T-helper 17 cell (primary cell): ENCODE measurements at regions not wholly inside any gene's neighbourhood (a gene's known extent, or its start where the extent isn't known, plus 50 kb on each side); places are given as distances from the start of the nearest gene placed in this dataset.

Source experiments
- ATAC-seq: fragments of 150-1000 bp; cut with Tn5 transposase; 2 replicates; pipeline ENCODE4 v1.10.0; 2021; ENCODE audit warnings: mild to moderate bottlenecking, moderate library complexity
- DNase-seq, 3 donors: peaks; one replicate each; pipeline versions ENCODE4 v3.0.0 to v3.0.0-alpha.2; 2020 to 2021
- H3K9me3 ChIP-seq: one replicate; pipeline ENCODE4 v1.7.0; 2013; ENCODE audit warnings: low read length, mild to moderate bottlenecking; ENCODE audit not compliant: control insufficient read depth, poor library complexity, severe bottlenecking
- H3K27ac Mint-ChIP-seq: one replicate; pipeline ENCODE4 v1.8.0; 2022; ENCODE audit warnings: mild to moderate bottlenecking, moderate library complexity, mixed read lengths
- H3K27me3 Mint-ChIP-seq: one replicate; pipeline ENCODE4 v1.8.0; 2022; ENCODE audit warnings: mixed read lengths
- H3K36me3 Mint-ChIP-seq: one replicate; pipeline ENCODE4 v1.8.0; 2022; ENCODE audit warnings: low read depth, mixed read lengths
- H3K4me1 Mint-ChIP-seq: one replicate; pipeline ENCODE4 v1.8.0; 2022; ENCODE audit warnings: mild to moderate bottlenecking, mixed read lengths
- H3K4me3 Mint-ChIP-seq: one replicate; pipeline ENCODE4 v1.8.0; 2022; ENCODE audit warnings: mild to moderate bottlenecking, moderate library complexity, mixed read lengths

GRCh38 chr9:117491491-117491890 is 76.6 kb upstream of the ASTN2 start:
- DNase-seq (no peak), ATAC-seq (no peak)
- no peak overlapping the region for H3K27ac Mint-ChIP-seq
- no peaks in the 10 kb centered on the region for H3K4me1 Mint-ChIP-seq
- H3K4me3 Mint-ChIP-seq: no peak overlapping the region
- H3K36me3 Mint-ChIP-seq: no peaks in the 10 kb centered on the region
- no peaks in the 10 kb centered on the region for H3K27me3 Mint-ChIP-seq
- H3K9me3 ChIP-seq: no peaks in the 10 kb centered on the region

GRCh38 chr9:117490199-117490598 is 75.3 kb upstream of the ASTN2 start:
- Mint-ChIP-seq H3K36me3 (no peaks in the 10 kb centered on the region), H3K4me3 (no peak overlapping the region), H3K27ac (no peak overlapping the region), H3K27me3 (peaks cover 2% of the 10 kb centered on the region), H3K4me1 (no peaks in the 10 kb centered on the region)
- H3K9me3 ChIP-seq: no peaks in the 10 kb centered on the region
- DNase-seq: no peak
- ATAC-seq: no peak

- ATAC-seq: no peak
- Mint-ChIP-seq H3K4me1 (no peaks in the 10 kb centered on the region), H3K36me3 (peaks cover 2% of the 10 kb centered on the region), H3K27me3 (peaks cover 8% of the 10 kb centered on the region), H3K27ac (no peak overlapping the region), H3K4me3 (no peak overlapping the region)
- no peaks in the 10 kb centered on the region for H3K9me3 ChIP-seq
- DNase-seq: no peak
These were observed 73.8 kb upstream of the ASTN2 start for GRCh38 chr9:117488659-117489058.

GRCh38 chr9:117487555-117488175 is 72.8 kb upstream of the ASTN2 start:
- peak; percentile 55 for ATAC-seq
- no peak overlapping the region for H3K4me3 Mint-ChIP-seq
- peaks cover 8% of the 10 kb centered on the region for H3K27me3 Mint-ChIP-seq
- peaks cover 2% of the 10 kb centered on the region for H3K36me3 Mint-ChIP-seq
- DNase-seq: peak in 2 of 3 donors; percentile 5 to 13
- H3K9me3 ChIP-seq: no peaks in the 10 kb centered on the region
- H3K27ac Mint-ChIP-seq: no peak overlapping the region
- no peaks in the 10 kb centered on the region for H3K4me1 Mint-ChIP-seq

GRCh38 chr9:117486426-117486825 is 71.6 kb upstream of the ASTN2 start:
- H3K4me1 Mint-ChIP-seq: no peaks in the 10 kb centered on the region
- DNase-seq (no peak), ATAC-seq (no peak)
- no peak overlapping the region for H3K4me3 Mint-ChIP-seq
- no peak overlapping the region for H3K27ac Mint-ChIP-seq
- peaks cover 8% of the 10 kb centered on the region for H3K27me3 Mint-ChIP-seq
- H3K9me3 ChIP-seq: no peaks in the 10 kb centered on the region
- peaks cover 2% of the 10 kb centered on the region for H3K36me3 Mint-ChIP-seq

GRCh38 chr9:117485176-117485575 is 70.3 kb upstream of the ASTN2 start:
- peaks cover 8% of the 10 kb centered on the region for H3K27me3 Mint-ChIP-seq
- no peak overlapping the region for H3K27ac Mint-ChIP-seq
- DNase-seq (no peak), ATAC-seq (no peak)
- no peaks in the 10 kb centered on the region for H3K4me1 Mint-ChIP-seq
- no peak overlapping the region for H3K4me3 Mint-ChIP-seq
- H3K9me3 ChIP-seq: no peaks in the 10 kb centered on the region
- peaks cover 2% of the 10 kb centered on the region for H3K36me3 Mint-ChIP-seq

GRCh38 chr9:117480729-117481128 is 65.9 kb upstream of the ASTN2 start:
- Mint-ChIP-seq H3K27me3 (peaks cover 8% of the 10 kb centered on the region), H3K4me1 (no peaks in the 10 kb centered on the region), H3K4me3 (no peak overlapping the region), H3K36me3 (peaks cover 2% of the 10 kb centered on the region), H3K27ac (no peak overlapping the region)
- no peak for DNase-seq
- ATAC-seq: no peak
- H3K9me3 ChIP-seq: no peaks in the 10 kb centered on the region

GRCh38 chr9:117480253-117480652 is 65.4 kb upstream of the ASTN2 start:
- ATAC-seq (no peak), DNase-seq (no peak)
- Mint-ChIP-seq H3K27me3 (peaks cover 7% of the 10 kb centered on the region), H3K27ac (no peak overlapping the region), H3K4me1 (no peaks in the 10 kb centered on the region), H3K36me3 (peaks cover 2% of the 10 kb centered on the region), H3K4me3 (no peak overlapping the region)
- no peaks in the 10 kb centered on the region for H3K9me3 ChIP-seq

- no peaks in the 10 kb centered on the region for H3K9me3 ChIP-seq
- Mint-ChIP-seq H3K4me1 (no peaks in the 10 kb centered on the region), H3K36me3 (no peaks in the 10 kb centered on the region), H3K27me3 (no peaks in the 10 kb centered on the region), H3K4me3 (no peak overlapping the region), H3K27ac (no peak overlapping the region)
- no peak for ATAC-seq
- DNase-seq: no peak
These were observed 58.4 kb upstream of the ASTN2 start for GRCh38 chr9:117473293-117473692.

- DNase-seq (no peak), ATAC-seq (no peak)
- no peaks in the 10 kb centered on the region for H3K9me3 ChIP-seq
- Mint-ChIP-seq H3K27ac (no peak overlapping the region), H3K4me1 (no peaks in the 10 kb centered on the region), H3K4me3 (no peak overlapping the region), H3K27me3 (no peaks in the 10 kb centered on the region), H3K36me3 (no peaks in the 10 kb centered on the region)
These were observed 56.0 kb upstream of the ASTN2 start for GRCh38 chr9:117470902-117471301.

GRCh38 chr9:117470455-117470854 is 55.6 kb upstream of the ASTN2 start:
- no peaks in the 10 kb centered on the region for H3K36me3 Mint-ChIP-seq
- H3K9me3 ChIP-seq: no peaks in the 10 kb centered on the region
- H3K4me1 Mint-ChIP-seq: no peaks in the 10 kb centered on the region
- H3K27me3 Mint-ChIP-seq: peaks cover under 1% of the 10 kb centered on the region
- no peak overlapping the region for H3K4me3 Mint-ChIP-seq
- H3K27ac Mint-ChIP-seq: no peak overlapping the region
- ATAC-seq (no peak), DNase-seq (no peak)

GRCh38 chr9:117466111-117466510 is 51.3 kb upstream of the ASTN2 start:
- H3K36me3 Mint-ChIP-seq: no peaks in the 10 kb centered on the region
- no peak for ATAC-seq
- no peaks in the 10 kb centered on the region for H3K4me1 Mint-ChIP-seq

GRCh38 chr9:117465706-117466105 is 50.8 kb upstream of the ASTN2 start:
- H3K9me3 ChIP-seq: no peaks in the 10 kb centered on the region
- ATAC-seq: no peak
- H3K27ac Mint-ChIP-seq: no peak overlapping the region
- no peaks in the 10 kb centered on the region for H3K4me1 Mint-ChIP-seq
- no peaks in the 10 kb centered on the region for H3K36me3 Mint-ChIP-seq
- no peak for DNase-seq
- no peak overlapping the region for H3K4me3 Mint-ChIP-seq
- peaks cover 4% of the 10 kb centered on the region for H3K27me3 Mint-ChIP-seq

More at GRCh38 chr9:117466111-117466510, 51.3 kb upstream of the ASTN2 start:
- DNase-seq: no peak
- no peaks in the 10 kb centered on the region for H3K9me3 ChIP-seq
- Mint-ChIP-seq H3K4me3 (no peak overlapping the region), H3K27ac (no peak overlapping the region), H3K27me3 (peaks cover 4% of the 10 kb centered on the region)

- no peak overlapping the region for H3K4me3 Mint-ChIP-seq
- ATAC-seq (no peak), DNase-seq (no peak)
- no peaks in the 10 kb centered on the region for H3K4me1 Mint-ChIP-seq
- H3K9me3 ChIP-seq: no peaks in the 10 kb centered on the region
- no peak overlapping the region for H3K27ac Mint-ChIP-seq
- H3K27me3 Mint-ChIP-seq: peaks cover 4% of the 10 kb centered on the region
- H3K36me3 Mint-ChIP-seq: no peaks in the 10 kb centered on the region
These were observed 50.2 kb upstream of the ASTN2 start for GRCh38 chr9:117464941-117465616.
